Stimulated activated CD8-positive, alpha-beta memory T cell treated with anti-CD3 and anti-CD28 coated beads, Interleukin-12 subunit alpha, Interleukin-12 subunit beta, amount 100 ng/mL, for 24 hours (primary cell): ENCODE measurements at regions not wholly inside any gene's neighbourhood (a gene's known extent, or its start where the extent isn't known, plus 50 kb on each side); places are given as distances from the start of the nearest gene placed in this dataset.

ENCODE experiments used
- DNase-seq: peaks from one replicate; pipeline ENCODE4 v3.0.0-alpha.2; 2020; ENCODE audit errors: extremely low read depth

DNA sequence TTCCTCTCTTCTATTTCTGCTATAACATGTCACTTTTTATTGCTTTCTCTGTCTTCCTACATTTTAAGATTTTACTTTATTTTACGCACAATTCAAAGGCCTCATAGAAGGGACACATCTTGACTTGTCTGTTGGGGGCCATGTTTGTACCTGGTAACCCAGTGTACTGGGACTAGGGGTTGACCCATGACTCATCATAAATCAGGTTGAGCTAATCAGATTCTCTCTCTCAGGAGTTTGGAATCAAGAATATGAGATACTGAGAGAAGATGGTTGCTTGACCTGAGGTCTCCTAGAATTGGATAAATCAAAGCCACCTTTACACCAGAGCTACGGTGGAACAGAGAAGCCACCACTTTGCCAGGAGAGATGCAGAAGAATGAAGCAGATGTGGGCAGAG, 153.0 kb downstream of the UXS1 start:
- DNase-seq, result no peak

DNA sequence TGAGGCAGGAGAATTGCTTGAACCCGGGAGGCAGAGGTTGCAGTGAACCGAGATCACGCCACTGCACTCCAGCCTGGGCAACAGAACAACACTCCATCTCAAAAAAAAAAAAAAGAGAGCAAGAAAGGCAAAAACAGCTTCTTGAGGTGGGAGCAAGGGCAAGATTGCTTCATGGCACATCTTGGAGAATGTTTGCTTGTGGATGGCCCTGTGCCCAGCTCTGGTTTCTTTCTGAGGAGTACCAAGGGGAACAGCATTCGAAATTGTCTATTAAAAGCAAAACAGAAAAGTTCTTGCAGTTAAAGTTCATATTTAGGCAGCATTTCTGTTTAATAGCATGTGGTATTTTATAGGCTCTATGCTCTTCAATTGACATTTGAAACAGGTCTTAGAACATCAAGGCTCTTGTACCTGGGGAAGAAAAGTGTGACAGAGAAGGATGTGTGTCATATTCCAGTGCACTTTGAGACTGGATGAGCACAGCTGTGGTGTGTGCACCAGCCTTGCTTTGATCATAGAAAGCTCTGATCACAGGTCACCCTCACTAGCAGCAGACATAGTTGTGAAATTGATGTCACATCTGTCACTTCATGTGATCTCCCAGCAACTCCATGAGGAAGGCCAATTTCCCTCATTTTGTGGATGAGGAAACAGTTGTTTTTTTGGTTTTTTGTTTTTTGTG, 154.3 kb downstream of the UXS1 start:
- no peak for DNase-seq

DNA sequence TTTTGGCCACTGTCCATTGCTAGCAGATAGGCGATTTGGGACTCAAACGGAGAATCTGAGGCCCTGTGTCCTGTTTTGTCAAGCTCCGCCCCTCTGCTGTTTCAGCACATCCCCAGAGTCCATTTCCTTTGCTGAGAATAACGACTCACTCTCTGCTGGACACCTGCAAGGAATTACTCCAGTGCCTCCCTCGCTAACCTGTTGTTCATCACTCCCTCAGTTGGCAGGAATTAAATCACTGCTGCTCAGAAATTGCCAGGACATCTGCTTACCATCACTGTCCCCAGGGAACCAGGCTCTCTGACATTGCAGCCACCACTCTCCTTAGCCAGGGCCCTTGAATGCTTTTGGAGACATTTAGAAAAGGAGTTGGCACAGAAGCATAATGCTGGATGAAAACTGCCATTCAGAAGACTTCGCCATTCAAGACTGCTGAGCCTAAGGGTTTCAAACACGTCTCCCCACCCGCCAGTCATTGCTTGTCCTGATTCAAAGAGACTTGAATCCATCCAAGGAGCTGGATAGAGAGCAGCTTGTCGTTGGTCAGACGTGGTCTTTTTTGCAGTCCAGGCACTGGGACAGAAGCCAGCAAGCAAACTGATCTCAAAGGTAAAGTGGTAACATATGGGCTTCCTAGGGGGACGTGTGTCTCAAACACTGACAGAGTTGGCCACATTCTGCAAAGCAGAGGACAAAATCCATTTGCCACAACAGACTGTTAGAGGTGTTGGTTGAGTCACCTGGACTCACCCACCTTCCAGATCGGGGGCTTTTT, 155.3 kb downstream of the UXS1 start:
- DNase-seq, result no peak

DNA sequence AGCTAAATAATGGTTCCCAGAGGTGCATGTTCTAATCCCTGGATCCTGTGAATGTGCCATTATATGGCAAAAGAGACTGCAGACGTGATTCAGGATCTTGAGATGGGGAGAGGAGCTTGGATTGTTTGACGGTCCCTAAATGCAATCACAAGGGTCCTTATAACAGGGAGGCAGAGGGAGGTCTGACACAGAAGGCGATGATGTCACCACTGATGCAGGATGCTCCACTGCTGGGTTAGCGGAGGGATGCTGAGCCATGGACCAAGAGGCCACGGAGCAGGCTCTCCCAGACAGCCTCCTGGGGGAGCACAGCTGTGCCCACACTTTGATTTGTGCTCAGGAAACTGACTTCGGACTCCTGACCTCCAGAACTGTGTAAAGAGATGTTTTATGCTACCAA, 156.2 kb downstream of the UXS1 start:
- DNase-seq, result no peak

DNA sequence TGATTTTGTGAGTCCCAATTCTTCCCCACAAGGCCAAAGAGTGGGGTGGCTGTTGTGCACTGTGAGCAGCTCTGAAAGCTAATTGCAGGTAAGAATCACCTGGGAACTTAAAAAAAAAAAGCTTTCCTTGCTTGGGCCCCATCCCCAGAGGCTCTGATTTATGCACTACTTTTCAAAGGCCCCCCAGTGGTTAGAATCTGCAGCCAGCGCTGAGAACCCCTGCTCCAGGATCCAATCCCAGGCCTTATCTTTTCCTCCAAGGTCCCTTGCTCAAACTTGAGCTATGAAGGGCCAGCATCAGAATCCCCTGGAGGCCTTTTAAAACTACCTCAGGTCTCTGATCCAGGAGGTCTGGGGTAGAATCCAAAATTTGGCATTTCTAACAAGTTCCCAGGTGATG, 156.8 kb downstream of the UXS1 start:
- no peak for DNase-seq

DNA sequence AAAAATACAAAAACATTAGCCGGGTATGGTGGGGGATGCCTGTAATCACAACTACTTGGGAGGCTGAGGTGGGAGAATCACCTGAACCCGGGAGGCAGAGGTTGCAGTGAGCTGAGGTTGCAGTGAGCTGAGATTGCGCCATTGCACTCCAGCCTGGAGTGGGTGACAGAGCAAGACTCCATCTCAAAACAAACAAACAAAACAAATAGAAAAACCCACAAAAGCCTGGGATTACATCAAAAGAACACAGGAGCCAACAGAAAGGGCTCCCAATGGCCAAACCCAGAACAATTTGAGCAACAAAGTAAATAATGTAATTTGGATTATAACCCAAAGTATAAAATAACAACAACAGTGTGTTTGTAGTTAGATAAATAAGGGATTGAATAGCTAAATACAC, 159.8 kb downstream of the UXS1 start:
- DNase-seq, result no peak

DNA sequence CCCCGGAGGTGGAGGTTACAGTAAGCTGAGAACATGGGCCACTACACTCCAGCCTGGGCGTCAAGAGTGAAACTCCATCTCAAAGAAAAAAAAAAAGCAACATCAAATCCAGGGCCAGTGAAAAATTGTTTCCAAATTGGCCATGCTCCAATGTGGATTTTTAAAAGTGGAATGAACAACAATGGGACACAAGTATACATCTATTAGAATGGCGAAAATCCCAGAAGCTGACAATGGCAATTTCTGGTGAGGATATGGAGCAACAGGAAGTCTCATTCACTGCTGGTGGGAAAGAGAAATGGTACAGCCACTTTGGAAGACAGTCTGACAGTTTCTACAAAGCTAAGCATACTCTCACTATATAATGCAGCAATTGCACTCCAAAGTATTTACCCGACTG, 161.4 kb downstream of the UXS1 start:
- DNase-seq, result no peak

DNA sequence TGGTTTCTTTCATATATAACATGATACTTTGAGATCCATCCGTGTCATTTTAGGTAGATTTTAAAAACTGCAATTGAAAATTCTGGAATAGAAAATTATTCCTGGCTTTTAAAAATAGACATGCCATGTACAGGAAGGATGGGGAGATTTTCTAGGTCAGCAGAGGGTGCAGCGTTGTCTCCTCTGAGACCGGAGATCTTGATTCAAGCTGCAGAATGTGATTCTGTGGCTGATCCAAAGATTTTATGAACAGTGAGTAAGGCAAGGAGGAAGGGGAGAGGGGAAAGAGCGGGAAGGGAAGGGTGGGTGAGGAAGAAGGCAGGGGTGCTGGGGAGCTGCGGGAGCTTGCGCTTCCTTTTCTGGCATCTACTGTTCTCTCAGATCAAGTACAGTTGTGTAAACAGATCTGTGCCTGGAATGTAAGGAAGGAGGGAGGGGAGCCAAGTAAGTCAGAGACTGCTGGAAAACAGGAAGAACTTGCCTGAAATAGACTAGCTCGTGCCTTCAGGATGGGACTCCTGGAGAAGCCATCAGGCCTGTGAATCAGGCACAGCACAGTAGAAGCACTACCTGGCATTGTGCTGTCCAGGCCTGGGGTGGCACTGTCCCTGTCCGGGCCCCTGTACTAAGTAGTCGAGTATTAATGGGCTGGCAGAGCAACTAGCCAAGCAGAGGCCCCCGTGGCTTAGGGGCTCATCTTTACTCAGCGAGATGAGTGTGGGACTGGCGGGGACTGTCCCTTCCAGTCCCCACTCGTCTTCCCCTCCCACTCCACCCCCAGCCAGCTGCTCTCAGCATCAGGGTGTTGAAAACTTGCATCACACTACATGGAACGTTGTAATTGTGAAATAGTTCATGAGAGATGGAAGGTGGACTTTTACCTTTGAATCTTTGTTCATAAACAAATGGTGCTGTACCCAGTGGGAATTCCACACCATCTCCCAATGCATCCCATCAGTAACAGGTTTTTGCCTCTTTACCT, 163.5 kb downstream of the UXS1 start:
- DNase-seq, result peak; percentile 22

DNA sequence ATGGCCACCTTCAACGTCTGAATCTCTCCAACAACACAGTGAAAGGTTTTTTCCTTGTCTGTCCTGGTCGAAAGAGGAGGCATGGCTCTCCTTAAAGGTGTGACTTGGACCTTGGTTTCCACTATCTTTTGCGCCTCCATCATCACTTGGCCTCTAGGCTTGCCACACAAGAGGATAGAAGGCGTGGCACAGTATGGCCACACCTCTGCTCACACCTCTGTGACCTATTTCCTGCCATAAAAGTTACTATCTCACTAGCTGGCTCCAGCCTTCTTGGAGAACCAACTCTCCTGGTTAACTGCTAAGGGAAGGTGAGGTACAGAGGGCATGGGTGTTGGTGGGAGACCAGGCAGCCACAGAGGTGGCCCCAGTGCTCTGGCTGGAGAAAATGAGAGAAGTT, 165.9 kb downstream of the UXS1 start:
- DNase-seq, result no peak

DNA sequence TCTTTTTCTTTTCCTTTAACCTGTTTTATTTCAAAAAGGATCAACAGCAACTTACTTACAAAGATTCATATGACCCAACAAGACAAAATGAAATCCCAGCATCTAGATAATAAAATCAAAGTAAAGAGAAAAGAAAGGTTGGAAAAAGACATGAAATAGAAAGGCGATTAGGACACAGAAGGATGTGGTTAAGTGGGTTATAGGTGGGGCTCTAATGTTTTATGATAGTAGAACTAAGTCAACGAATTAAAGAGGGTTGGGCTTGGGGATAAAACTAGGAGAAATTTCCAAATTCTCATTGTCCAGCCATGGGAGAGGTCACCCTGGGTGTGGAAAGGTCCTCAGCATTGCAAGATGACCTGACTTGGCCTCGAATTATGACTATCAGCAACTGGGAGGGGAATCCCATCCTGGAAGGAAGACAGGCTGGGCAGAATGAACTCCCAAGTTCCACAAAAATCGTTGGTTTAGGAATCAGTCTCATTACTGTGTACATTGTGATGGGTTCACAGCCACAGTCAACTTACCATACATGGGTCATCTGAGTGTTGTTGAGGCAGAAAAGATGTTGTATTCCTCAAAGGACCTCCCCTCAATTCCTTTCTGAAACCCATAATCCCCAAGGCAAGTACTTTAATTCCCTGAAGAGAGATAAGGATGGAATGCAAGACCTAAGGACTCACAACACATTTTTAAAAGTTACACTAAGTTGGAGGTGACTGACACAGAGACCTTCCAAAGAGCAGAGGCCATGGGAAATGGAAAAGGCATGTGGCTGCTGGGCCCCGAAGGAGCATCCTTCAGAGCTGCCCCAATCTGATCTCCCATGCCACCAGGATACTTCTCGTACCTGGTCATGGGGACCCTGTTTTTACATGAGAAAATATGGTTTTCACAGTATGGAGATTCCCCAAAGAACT, 167.6 kb downstream of the UXS1 start:
- DNase-seq, result no peak

DNA sequence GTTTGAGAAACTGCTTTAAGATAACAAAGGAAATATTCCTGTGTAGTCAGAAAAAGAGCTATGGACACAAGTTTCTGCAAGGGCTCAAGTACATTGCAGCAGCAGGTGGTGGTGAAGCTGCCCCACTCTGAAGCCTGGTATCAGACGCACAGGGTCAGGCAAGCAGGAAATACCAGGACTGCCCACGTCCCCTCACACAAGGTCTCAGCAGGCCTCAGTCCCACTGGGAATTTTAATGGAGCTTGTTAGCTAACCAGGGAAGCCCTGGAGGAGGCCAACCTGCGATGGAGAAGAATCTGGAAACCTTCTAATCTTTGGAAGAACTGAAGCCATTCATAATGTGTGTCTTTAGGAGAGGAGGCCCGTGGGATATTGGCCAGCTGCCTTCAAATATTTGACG, 168.3 kb downstream of the UXS1 start:
- DNase-seq, result no peak

DNA sequence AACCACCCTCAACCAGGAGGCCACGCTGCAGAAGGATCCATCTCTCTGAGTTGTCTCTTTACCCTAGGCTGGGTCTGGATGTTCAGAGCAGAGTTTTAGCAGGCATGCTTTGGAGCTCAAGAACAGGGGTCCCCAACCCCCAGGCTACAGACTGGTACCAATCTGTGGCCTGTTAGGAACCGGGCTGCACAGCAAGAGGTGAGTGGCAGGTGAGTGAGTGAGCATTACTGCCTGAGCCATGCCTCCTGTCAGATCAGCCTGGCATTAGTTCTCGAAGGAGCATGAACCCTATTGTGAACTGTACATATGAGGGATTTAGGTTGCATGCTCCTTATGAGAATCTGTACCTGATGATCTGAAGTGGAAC, 172.5 kb downstream of the UXS1 start:
- DNase-seq, result no peak

DNA sequence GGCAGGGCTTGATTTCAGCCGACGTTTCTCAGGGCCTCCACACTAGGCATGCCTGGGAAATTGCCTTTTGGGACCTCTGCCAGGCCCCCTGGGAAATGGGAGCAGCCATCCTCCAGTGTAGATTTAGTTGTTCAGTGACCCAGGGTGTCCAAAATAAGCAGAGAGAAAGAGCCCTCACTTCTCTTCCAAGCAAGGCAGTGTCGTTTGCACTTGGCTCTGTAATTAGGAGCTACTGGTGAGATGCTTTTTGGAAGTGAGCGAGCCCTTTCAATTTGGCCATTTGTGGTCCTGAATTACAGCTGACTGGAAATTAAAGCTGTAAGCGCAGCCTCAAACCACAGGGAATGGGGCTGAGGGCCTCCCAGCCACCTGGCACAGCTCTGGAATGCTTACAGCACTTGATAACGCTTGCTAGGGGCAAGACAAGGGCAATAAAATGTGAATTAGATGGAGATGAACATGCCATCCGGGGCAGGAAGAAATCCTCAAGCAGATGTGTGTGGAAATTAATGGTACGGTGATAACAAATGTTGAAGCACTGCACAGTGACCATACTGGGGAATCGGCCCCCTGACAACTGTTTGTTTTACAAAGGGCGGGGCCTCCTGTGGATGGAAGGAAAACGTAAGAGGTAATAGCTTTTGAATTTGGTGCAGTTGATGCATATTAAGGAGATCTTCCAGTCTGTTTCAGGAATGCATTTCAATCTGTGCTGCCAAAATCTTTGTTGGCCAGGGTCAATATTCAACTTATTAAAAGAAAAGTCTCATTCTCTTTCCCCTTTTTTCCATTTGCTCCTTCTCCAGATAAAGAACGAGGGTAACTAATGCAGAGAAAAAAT, 173.1 kb downstream of the UXS1 start:
- DNase-seq, result no peak

DNA sequence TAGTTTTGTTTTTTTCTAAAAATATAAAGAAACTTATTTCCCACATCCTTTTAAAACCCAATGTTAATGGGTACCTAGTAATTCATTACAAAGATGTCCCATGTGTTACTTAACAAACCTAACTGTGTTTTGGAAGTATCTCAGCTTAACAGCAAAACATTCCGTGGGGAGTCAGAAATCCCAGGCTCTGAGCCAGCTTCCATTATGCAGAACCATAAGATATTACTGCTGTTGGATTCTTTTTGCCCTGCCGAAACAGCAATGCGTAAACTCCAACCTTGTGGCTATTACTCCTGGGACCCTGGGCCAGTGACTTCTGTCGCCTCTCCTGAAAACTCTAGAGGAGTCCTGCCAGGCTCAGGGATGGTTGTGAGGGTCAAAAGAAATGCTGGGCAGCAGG, 174.1 kb downstream of the UXS1 start:
- no peak for DNase-seq

DNA sequence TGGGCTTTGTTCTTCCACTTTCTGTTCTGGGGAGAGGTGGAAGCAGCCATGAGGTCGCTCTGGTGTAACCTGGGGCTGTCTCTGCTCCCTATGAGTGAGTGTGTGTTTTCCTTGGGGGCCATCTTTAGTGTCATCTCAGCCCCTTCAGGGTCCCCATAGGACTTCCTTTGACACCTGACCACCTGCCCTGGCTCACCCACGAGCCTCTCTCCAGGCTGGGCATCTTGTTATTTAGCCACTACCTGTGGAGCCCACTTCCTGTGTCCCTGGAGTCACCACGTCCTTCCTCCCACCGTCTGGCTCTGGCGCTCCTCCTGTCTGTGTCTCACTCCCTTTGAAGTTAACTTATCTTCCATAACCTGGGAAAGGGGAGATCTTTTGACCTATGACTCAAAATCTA, 176.0 kb downstream of the UXS1 start:
- DNase-seq, result no peak

DNA sequence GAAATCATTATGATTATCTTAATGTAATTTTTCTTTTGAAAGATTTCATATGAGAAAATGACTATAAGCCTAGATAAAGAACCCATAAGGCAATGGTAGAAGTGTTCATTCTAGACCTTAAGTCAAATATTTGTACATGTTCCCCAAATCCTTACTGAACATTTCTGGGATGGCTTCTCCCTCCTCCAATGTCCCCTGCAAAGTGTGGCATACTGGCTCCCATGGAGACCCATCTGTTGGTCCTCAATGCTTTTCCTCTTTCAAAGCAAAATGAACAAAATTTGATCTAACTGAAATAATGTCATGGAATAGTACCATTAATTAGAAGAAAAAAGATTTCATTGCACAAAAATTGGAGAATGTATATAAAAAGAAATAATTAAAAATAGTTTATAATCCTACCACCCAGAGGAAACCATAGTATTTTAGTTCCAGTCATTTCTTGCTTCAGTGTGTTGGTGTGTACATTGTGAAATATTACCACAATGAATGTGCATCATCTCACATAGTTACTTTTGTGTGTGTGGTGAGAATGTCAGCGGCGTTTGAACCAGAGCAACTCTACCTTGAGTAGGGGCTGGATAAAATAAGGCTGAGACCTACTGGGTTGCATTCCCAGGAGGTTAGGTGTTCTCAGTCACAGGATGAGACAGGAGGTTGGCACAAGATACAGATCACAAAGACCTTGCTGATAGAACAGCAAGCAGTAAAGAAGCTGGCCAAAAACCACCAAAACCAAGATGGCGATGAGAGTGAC, 181.3 kb downstream of the UXS1 start:
- no peak for DNase-seq

DNA sequence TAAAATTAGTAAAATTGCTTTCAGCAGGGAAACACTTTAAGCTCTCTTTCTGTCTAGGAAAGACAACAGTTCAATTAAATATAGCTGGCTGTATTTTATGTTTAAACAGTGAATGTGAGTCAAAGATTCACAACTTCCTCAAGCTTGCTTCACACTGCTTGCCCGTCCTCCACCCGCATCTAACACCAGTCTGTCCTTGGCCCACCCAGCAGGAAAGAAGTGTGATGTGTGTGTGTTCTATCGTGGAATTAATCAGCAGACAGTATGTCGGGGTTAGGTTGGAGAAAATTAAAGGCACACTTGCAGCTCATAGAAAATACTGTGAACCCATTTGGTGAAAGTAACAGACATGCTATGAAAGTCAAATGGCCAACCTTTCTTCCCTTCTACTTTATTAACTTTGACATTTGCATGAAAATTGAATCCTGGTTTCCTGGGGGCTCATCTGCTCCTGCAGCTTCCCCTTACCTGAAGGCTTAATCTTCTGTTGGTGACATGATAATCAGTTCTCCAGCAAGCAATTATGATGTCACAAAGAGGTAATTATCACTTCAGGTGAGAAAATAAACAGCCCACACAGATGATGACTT, 182.0 kb downstream of the UXS1 start:
- no peak for DNase-seq

DNA sequence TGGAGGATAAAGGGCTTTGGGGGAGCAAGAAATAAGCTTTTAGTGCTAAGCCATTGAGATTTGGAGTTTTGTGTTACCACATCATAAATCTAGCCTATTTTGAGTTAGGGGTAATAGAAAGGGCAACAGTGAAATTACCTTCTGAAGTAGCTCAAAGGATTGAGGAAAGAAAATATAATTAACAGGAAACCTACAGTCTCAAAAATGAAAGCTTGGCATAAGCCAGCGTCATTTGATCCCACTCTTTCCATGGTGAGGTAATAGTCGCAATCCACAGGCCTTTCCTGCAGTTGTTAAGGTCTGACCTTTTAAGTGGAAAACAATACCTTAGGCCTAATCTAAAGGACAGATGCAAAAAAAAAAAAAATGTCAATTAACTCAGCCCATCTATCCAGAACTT, 182.7 kb downstream of the UXS1 start:
- DNase-seq, result no peak

DNA sequence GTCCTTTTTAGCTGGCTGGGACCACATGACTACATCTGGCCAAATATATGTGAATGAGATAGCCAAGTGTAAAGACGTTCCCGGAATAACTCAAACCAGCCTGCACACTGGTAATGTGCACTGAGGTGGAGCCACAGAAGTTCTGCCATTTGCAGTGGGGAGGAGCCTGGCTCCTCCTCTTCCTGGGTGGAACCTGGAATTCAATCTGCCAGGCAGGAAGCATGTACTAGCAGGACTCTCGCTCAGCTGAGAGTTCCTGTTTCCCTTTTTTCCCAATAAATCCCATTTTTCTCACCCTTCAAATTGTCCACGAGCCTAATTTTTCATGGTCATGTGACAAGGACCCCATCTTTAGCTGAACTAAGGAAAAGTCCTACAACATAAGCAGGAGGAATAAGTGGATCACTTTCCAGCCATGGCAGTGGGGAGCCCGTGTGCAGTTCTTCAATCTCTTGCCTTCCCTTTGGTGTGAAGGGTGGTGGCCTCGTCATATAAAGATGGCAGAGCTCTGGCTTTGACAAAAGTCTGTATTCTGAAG, 183.2 kb downstream of the UXS1 start:
- DNase-seq, result no peak
